ENCODE measurements at regions not wholly inside any gene's neighbourhood (a gene's known extent, or its start where the extent isn't known, plus 50 kb on each side); places are given as distances from the start of the nearest gene placed in this dataset.

- H3K27ac ChIP-seq: no peak overlapping the region
- TF ChIP-seq CTCF (conservative IDR thresholded peaks at IDR 0.05) (no peak), ZFX (IDR thresholded peaks at IDR 0.05) (no peak)
These were observed 97.9 kb upstream of the ATP8B1 start for GRCh38 chr18:57900906-57901435.

- no peak for TF ChIP-seq CTCF (conservative IDR thresholded peaks at IDR 0.05)
- no peak for TF ChIP-seq ZFX (IDR thresholded peaks at IDR 0.05)
- no peak overlapping the region for H3K27ac ChIP-seq
These were observed 95.5 kb upstream of the ATP8B1 start for GRCh38 chr18:57898506-57899124.

- H3K27ac ChIP-seq: no peak overlapping the region
- TF ChIP-seq CTCF (conservative IDR thresholded peaks at IDR 0.05) (no peak), ZFX (IDR thresholded peaks at IDR 0.05) (no peak)
These were observed 92.1 kb upstream of the ATP8B1 start for GRCh38 chr18:57895182-57895581.

GRCh38 chr18:57891707-57892391 is 88.7 kb upstream of the ATP8B1 start:
- TF ChIP-seq ZFX (IDR thresholded peaks at IDR 0.05) (no peak), CTCF (conservative IDR thresholded peaks at IDR 0.05) (no peak)
- no peak overlapping the region for H3K27ac ChIP-seq

- H3K27ac ChIP-seq: no peak overlapping the region
- TF ChIP-seq ZFX (IDR thresholded peaks at IDR 0.05) (no peak), CTCF (conservative IDR thresholded peaks at IDR 0.05) (no peak)
These were observed 87.2 kb upstream of the ATP8B1 start for GRCh38 chr18:57890266-57890665.

GRCh38 chr18:57889841-57890240 is 86.7 kb upstream of the ATP8B1 start:
- no peak for TF ChIP-seq ZFX (IDR thresholded peaks at IDR 0.05)
- no peak for TF ChIP-seq CTCF (conservative IDR thresholded peaks at IDR 0.05)

More at GRCh38 chr18:57889841-57890240, 86.7 kb upstream of the ATP8B1 start:
- no peak overlapping the region for H3K27ac ChIP-seq

Data from C4-2B (cell line).